SK-N-MC (cell line): ENCODE measurements at regions not wholly inside any gene's neighbourhood (a gene's known extent, or its start where the extent isn't known, plus 50 kb on each side); places are given as distances from the start of the nearest gene placed in this dataset.

ENCODE experiments used
- DNase-seq: peaks from one replicate; pipeline ENCODE4 v3.0.0-alpha.2; 2011; ENCODE audit warnings: low read depth, low spot score
- H3K27ac ChIP-seq: fragments of 200-600 bp; sonication (generic); 2 replicates; pipeline ENCODE4 v1.5.1; 2016; ENCODE audit warnings: mixed run types
- H3K36me3 ChIP-seq: fragments of 200-600 bp; sonication (generic); 2 replicates; pipeline ENCODE4 v1.6.1; 2017; ENCODE audit warnings: antibody characterized with exemption, low read length, mixed read lengths; ENCODE audit not compliant: insufficient read depth
- H3K4me3 ChIP-seq: fragments of 200-600 bp; sonication (generic); 2 replicates; pipeline ENCODE4 v1.5.1; 2016
- H3K9ac ChIP-seq: fragments of 200-600 bp; sonication (generic); 2 replicates; pipeline ENCODE4 v1.8.0; 2017; ENCODE audit warnings: mixed run types, mixed read lengths; ENCODE audit not compliant: insufficient read length
- H3K9me3 ChIP-seq: fragments of 200-600 bp; sonication (generic); 2 replicates; pipeline ENCODE4 v1.6.1; 2017; ENCODE audit warnings: low read depth, mild to moderate bottlenecking, antibody characterized with exemption, low read length, moderate library complexity, mixed read lengths
- EZH2 ChIP-seq: fragments of 200-600 bp; sonication (generic); IDR thresholded peaks from one replicate; pipeline ENCODE4 v1.6.1; 2017; ENCODE audit warnings: antibody characterized with exemption
- FOXP2 ChIP-seq: optimal IDR thresholded peaks from 2 replicates; pipeline ENCODE3; 2011; ENCODE audit warnings: mild to moderate bottlenecking, moderate library complexity; ENCODE audit not compliant: insufficient read depth; ENCODE audit errors: extremely low read length, control extremely low read depth
- POLR2AphosphoS5 ChIP-seq: IDR thresholded peaks from 2 replicates; pipeline ENCODE4 v1.6.1; 2012; ENCODE audit warnings: mild to moderate bottlenecking, low read depth, low read length, borderline replicate concordance

- DNase-seq: no peak
- Histone ChIP-seq H3K27ac (no peak overlapping the region), H3K9ac (no peak overlapping the region), H3K9me3 (no peaks in the 10 kb centered on the region), H3K36me3 (no peaks in the 10 kb centered on the region), H3K4me3 (no peak overlapping the region)
- TF ChIP-seq FOXP2 (no peak), EZH2 (no peak)
Measured at GRCh38 chr13:74674720-74675119, 540.5 kb upstream of the KLF12 start.

GRCh38 chr13:74669149-74669548 lies 534.9 kb upstream of the KLF12 start:
- Histone ChIP-seq H3K27ac (no peak overlapping the region), H3K9me3 (no peaks in the 10 kb centered on the region), H3K9ac (no peak overlapping the region), H3K36me3 (no peaks in the 10 kb centered on the region), H3K4me3 (no peak overlapping the region)
- no peak for DNase-seq
- TF ChIP-seq EZH2 (no peak), POLR2AphosphoS5 (no peak), FOXP2 (no peak)

GRCh38 chr13:74667656-74668203 lies 533.5 kb upstream of the KLF12 start:
- no peak for DNase-seq
- no peak overlapping the region for H3K4me3 ChIP-seq
- H3K9me3 ChIP-seq: no peaks in the 10 kb centered on the region
- no peak overlapping the region for H3K9ac ChIP-seq
- H3K36me3 ChIP-seq: no peaks in the 10 kb centered on the region
- no peak overlapping the region for H3K27ac ChIP-seq
- TF ChIP-seq POLR2AphosphoS5 (no peak), EZH2 (no peak), FOXP2 (no peak)

- Histone ChIP-seq H3K9me3 (no peaks in the 10 kb centered on the region; the same call in 1 of the 2 replicates), H3K36me3 (no peaks in the 10 kb centered on the region), H3K27ac (no peak overlapping the region), H3K4me3 (no peak overlapping the region), H3K9ac (no peak overlapping the region)
- no peak for DNase-seq
- TF ChIP-seq FOXP2 (no peak), EZH2 (no peak), POLR2AphosphoS5 (no peak)
Measured at GRCh38 chr13:74662905-74663304, 528.7 kb upstream of the KLF12 start.

GRCh38 chr13:74661851-74662250 lies 527.6 kb upstream of the KLF12 start:
- no peak overlapping the region for H3K27ac ChIP-seq
- no peaks in the 10 kb centered on the region; the same call in 1 of the 2 replicates for H3K9me3 ChIP-seq
- no peak for DNase-seq
- TF ChIP-seq EZH2 (no peak), POLR2AphosphoS5 (no peak), FOXP2 (no peak)
- no peak overlapping the region for H3K9ac ChIP-seq
- H3K36me3 ChIP-seq: no peaks in the 10 kb centered on the region
- H3K4me3 ChIP-seq: no peak overlapping the region

- H3K36me3 ChIP-seq: no peaks in the 10 kb centered on the region
- no peak overlapping the region for H3K9ac ChIP-seq
- no peak for TF ChIP-seq FOXP2
- TF ChIP-seq EZH2: no peak
- no peak for TF ChIP-seq POLR2AphosphoS5
- H3K27ac ChIP-seq: no peak overlapping the region
- DNase-seq: no peak
- H3K4me3 ChIP-seq: no peak overlapping the region
- no peaks in the 10 kb centered on the region; the same call in 1 of the 2 replicates for H3K9me3 ChIP-seq
Measured at GRCh38 chr13:74657765-74658164, 523.6 kb upstream of the KLF12 start.

GRCh38 chr13:74651121-74651520 lies 516.9 kb upstream of the KLF12 start:
- TF ChIP-seq FOXP2 (no peak), EZH2 (no peak), POLR2AphosphoS5 (no peak)
- no peak overlapping the region for H3K27ac ChIP-seq

GRCh38 chr13:74647991-74648390 lies 513.8 kb upstream of the KLF12 start:
- TF ChIP-seq FOXP2 (no peak), POLR2AphosphoS5 (no peak), EZH2 (no peak)

More at GRCh38 chr13:74651121-74651520, 516.9 kb upstream of the KLF12 start:
- Histone ChIP-seq H3K4me3 (no peak overlapping the region), H3K9me3 (no peaks in the 10 kb centered on the region), H3K36me3 (no peaks in the 10 kb centered on the region), H3K9ac (no peak overlapping the region)
- no peak for DNase-seq

GRCh38 chr13:74647211-74647610 lies 513.0 kb upstream of the KLF12 start:
- H3K27ac ChIP-seq: no peak overlapping the region
- H3K4me3 ChIP-seq: no peak overlapping the region
- H3K36me3 ChIP-seq: no peaks in the 10 kb centered on the region
- H3K9ac ChIP-seq: no peak overlapping the region
- H3K9me3 ChIP-seq: no peaks in the 10 kb centered on the region
- TF ChIP-seq POLR2AphosphoS5 (no peak), FOXP2 (no peak), EZH2 (no peak)
- DNase-seq: no peak

More at GRCh38 chr13:74647991-74648390, 513.8 kb upstream of the KLF12 start:
- Histone ChIP-seq H3K4me3 (no peak overlapping the region), H3K9ac (no peak overlapping the region), H3K27ac (no peak overlapping the region), H3K36me3 (no peaks in the 10 kb centered on the region), H3K9me3 (no peaks in the 10 kb centered on the region)
- DNase-seq: no peak
